Suprapubic skin (tissue), 4 donors: ENCODE measurements at regions not wholly inside any gene's neighbourhood (a gene's known extent, or its start where the extent isn't known, plus 50 kb on each side); places are given as distances from the start of the nearest gene placed in this dataset.

ENCODE experiments used
- CTCF ChIP-seq, 2 donors: fragments of 200-600 bp in 1 of 2; fragments of 450-650 bp in 1 of 2; sonication (generic) in 1 of 2; IDR thresholded peaks; one replicate each; pipeline ENCODE4 v1.5.1; 2016 to 2019; ENCODE audit warnings: antibody characterized with exemption in 2 of 2, mild to moderate bottlenecking in 1 of 2, moderate library complexity in 1 of 2
- POLR2A ChIP-seq, 2 donors: fragments of 450-650 bp; IDR thresholded peaks; one replicate each; pipeline ENCODE4 v1.6.1; 2017; ENCODE audit warnings: antibody characterized with exemption in 2 of 2, mild to moderate bottlenecking in 2 of 2, moderate library complexity in 2 of 2
- POLR2AphosphoS5 ChIP-seq, 3 donors: sonication (generic); formaldehyde crosslinking; IDR thresholded peaks; one replicate each; pipeline ENCODE4 v1.6.1; 2017; ENCODE audit warnings: antibody characterized with exemption in 3 of 3

GRCh38 chr3:39664931-39665330 lies 144.5 kb upstream of the MYRIP start:
- TF ChIP-seq POLR2A (IDR thresholded peaks at IDR 0.05) = no peak
- TF ChIP-seq POLR2AphosphoS5 (IDR thresholded peaks at IDR 0.05) = no peak
- no peak for TF ChIP-seq CTCF (IDR thresholded peaks at IDR 0.05)
